Body of pancreas (tissue), 4 donors: ENCODE measurements at regions not wholly inside any gene's neighbourhood (a gene's known extent, or its start where the extent isn't known, plus 50 kb on each side); places are given as distances from the start of the nearest gene placed in this dataset.

ENCODE experiments used
- POLR2A ChIP-seq, 3 donors: fragments of 450-650 bp; IDR thresholded peaks; one replicate each; pipeline ENCODE4 v1.6.1; 2016; ENCODE audit warnings: antibody characterized with exemption in 3 of 3, mild to moderate bottlenecking in 2 of 3
- TF ChIP-seq, protein P1 (sequence below), 7 experiments: fragments of 450-650 bp in 4 of 7; fragments of 200-600 bp in 3 of 7; sonication (generic) in 3 of 7; IDR thresholded peaks; one replicate each; pipeline ENCODE4 v1.5.1; 2016 to 2019; ENCODE audit warnings: antibody characterized with exemption in 7 of 7

DNA sequence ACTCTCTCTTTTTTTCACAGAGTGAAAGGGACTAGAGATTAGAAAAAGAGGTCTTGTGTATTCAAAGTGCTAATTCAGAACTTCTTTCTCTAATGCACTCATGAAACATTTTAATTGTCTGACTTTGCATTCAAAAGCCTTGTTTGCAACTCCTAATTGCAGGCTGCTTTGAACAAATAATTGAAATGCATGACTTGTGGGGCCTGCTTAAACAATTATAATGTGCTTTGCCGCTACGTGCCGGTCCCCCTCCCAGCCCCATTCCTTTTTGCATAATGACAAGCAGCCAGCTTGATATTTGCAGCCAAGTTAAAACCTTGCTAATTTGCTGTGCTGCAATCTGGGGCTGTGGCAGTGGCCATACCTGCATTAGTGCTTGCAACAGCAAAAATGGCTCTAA lies 114.5 kb downstream of the FOXB1 start:
- TF ChIP-seq, protein P1, sequence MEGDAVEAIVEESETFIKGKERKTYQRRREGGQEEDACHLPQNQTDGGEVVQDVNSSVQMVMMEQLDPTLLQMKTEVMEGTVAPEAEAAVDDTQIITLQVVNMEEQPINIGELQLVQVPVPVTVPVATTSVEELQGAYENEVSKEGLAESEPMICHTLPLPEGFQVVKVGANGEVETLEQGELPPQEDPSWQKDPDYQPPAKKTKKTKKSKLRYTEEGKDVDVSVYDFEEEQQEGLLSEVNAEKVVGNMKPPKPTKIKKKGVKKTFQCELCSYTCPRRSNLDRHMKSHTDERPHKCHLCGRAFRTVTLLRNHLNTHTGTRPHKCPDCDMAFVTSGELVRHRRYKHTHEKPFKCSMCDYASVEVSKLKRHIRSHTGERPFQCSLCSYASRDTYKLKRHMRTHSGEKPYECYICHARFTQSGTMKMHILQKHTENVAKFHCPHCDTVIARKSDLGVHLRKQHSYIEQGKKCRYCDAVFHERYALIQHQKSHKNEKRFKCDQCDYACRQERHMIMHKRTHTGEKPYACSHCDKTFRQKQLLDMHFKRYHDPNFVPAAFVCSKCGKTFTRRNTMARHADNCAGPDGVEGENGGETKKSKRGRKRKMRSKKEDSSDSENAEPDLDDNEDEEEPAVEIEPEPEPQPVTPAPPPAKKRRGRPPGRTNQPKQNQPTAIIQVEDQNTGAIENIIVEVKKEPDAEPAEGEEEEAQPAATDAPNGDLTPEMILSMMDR (IDR thresholded peaks at IDR 0.05): no peak
- no peak for TF ChIP-seq POLR2A (IDR thresholded peaks at IDR 0.05)
